ENCODE measurements at regions not wholly inside any gene's neighbourhood (a gene's known extent, or its start where the extent isn't known, plus 50 kb on each side); places are given as distances from the start of the nearest gene placed in this dataset.

DNA sequence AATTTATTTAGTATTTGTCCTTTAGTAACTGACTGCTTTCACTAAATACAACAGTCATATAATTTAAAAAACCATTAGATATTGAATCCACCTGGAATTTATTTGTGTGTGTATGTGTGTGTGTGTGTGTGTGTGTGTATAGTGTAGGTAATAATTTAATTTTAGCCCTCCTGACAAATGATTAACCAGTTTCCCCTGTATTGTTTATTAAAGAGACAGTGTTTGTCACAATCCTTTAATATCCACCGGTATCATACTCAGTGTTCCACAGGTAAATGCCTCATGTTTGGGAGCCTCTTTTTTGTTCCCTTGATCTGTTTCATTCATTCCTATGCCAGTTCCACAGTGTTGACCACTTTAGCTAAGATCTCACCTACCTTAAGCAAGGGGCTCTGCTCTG is 134.6 kb upstream of the IRX3 start:
- no peak for DNase-seq

DNA sequence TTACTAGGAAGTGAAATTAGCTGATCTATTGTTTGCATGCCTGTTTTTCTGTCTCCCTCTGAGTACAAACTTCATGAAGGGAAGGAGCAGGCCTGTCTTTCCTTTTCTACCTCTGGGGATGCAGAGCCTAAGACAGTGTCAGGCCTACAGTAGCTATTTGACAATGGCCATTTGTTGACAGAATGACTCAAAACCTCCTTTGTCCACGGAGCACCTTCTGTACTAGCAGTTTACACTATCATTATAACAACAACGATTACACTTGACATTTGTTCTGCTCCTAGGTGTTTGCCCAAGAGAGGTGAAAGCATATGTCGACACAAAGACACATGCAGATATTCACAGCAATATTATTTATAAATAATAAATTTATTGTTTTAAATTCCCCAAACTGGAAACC is 132.3 kb upstream of the IRX3 start:
- no peak for DNase-seq

DNA sequence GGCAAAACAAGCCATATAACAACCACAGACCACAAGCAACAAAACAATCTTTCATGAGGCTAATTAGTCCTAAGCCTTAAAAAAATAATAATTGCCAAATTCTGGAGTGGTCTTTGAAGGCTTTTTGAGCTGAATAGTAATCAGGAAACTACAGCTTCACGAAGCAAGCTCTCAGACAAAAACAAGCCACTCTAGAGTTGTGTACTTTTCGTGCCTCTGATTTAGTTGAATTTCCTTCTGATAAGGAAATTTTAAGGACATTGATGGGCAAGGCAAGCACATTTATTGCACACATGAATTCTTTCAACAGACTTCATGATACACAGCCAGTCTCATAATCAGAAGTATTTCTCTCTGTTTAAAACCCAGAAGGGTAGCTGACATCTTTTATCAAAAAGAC is 130.8 kb upstream of the IRX3 start:
- peak in 1 of 51 donors; percentile 16 for DNase-seq

DNA sequence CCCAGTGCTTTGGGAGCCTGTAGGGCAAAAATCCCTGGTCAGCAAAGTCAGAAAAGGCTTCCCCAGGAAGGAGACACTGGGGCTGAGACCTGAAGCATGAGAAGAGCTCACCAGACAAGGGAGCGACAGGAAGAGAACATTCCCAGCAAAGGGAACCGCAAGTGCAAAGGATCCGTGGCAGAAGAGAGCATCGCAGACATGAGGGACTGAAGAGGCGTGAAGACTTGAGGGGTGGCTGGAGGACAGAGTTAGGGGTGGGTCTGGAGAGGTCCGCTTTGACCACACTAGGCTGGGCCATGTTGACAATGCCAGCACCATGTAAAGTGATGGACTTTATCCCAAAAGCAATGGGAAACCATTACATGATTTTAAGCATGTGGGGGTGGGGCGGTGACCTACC is 128.1 kb upstream of the IRX3 start:
- DNase-seq: no peak

DNA sequence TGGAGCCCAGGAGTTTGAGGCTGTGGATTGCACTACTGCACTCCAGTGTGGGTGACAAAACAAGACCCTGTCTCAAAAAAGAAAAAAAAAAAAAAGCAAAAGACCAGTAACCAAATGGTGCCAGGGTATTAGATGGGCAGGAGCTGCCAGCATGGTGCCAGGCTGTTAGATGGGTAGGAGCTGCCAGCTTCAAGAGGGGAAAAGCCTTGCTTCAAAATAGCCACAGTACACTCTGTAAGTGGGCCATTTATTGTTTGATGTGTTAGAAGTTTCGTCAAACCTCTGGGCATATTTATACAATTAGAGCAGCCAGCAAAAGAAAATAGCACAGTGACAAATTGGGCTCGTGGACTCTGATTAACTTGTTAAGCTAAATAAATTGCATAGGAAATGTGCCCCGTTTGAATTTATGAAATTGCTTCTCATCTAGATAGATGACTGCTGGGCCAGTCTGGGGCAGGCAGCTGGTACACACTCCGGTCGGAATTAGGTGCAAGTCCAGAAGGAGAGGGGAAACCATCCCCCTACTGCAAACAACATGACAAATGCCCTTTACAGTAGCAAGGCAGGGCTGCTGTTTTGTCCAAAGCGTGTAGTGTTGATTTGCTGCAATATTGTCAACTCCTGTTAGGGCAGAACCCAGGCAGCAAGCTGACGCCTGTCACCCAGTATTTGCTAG is 126.3 kb upstream of the IRX3 start:
- peak in 1 of 51 donors; percentile 2 for DNase-seq

DNA sequence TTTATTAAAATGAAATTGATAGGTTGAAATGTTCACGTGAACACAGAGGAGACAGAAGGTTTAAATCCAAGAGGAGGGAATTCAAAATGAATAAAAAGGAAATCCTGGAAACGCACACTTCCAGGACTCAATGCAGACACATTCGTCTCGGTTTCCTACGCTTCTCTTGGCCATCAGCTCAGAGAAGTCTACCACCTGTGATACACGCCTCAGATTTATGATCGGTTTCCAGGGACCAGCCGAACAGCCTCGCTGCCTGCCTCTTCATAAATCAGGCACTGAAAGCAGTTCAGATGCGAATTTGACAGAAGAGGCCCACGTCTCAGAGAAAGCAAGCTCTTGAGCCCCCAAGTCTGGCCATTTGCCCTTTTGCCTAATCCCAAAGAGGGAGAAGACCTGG is 125.5 kb upstream of the IRX3 start:
- no peak for DNase-seq

DNA sequence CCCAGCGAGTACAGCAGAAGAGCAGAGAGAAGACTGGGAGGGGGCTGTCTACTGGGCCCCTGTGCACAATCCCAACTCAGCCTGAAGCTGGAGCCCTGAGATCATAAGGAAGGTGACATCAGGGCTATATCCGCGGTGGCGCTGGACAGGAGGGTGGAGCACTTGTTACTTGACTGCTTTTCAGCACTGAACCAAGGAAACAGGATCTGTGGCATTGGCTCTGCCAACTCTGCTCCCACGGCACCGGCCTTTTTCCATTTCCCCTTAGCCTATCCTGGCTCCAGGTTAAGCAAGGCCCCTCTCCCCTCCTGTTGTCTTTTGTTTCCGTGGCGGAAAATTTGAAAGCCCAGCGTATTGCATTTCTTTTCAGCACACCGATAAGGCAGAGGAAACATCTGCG is 125.0 kb upstream of the IRX3 start:
- DNase-seq: no peak

DNA sequence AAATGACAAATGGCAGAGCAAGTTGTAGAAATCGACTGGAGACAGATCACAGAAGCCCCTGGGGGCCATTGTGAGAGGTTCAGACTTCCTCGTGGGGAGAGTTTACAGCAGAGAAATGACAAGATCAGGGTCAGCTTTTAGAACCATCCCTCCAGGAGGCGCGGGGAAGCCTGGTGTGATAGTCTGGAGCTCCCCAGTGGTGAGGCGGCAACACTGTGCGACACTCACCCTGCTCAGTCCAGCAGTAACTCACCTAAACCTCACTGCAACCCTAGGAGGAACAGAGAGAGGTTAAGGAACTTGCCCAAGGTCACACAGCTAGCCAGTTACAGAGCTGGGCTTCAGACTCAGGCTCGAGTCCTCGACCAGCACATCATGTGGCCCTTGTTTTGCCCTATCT is 123.4 kb upstream of the IRX3 start:
- no peak for DNase-seq

DNA sequence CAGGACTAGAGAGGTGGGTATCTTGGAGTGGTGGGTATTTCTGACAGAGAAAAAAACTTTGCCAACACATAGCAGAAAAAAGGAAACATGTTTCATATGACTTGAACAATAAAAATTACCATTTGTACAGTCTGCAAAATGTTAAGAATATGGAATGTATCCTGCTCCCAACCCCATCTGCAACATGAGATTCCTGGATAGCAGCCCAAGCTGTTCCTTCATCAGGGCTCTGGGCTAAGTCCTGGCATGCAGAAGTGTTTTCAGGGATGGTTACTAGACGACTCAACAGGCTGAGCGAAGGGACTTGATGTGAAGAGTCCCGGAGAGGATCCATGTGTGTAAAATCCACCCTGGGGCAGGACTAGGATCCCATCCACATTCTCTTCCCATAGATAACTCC is 121.0 kb upstream of the IRX3 start:
- no peak for DNase-seq

DNA sequence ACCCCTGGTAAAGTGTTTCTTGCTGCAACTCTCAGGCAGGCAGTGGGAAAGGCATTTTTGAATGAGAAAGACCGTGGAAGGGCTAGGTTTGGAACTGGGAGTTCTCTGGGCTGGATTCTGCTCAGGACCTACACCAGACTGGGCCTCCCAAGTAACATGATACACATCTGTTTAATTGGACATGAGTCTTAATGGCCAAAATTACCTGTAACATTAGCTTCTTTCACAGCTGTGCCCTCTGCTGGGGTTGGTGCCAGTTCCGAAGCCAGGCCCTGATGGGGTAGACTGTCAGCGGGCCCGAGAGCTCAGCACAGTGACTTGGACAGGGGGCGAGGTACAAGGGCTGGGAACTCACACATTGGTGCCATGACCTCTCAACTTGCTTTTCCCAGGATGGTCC is 118.9 kb upstream of the IRX3 start:
- DNase-seq: no peak

DNA sequence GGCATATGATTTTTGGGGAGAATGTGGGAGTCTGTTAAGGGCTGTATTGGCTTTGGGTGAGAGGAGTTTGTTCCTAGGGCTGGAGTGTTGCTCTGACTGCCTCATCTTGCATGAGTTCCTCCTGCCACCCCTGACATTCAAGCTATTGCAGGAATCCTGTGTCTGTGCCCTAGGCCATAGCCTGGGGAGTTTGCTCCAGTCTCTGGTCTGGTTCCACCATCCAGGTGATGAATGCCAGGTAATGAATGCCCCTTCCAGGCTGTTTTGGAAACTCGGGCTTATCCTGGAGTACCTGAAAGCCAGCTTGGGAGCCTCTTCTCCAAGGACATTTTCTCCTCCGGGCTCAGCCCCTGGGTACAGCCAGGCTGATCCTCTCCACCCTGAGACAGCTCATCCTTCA is 117.0 kb upstream of the IRX3 start:
- no peak for DNase-seq

DNA sequence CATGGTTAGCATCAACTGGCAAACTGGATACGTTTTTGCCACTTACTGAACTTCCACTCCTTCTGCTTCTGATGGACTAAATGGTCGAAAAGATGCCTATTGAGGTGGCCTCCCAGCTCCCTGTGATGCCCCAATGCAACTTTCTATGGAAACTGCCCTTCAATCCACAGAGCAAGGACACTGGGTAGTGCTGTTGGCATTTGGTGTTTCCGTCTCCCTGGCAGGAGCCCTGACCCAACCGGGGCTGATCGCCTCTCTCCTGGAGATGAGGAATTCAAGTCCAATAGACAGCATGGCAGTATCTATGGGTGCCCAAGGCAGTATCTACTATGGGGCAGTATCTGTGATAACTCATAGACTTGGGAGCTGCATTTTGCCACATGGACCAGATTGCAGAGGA is 116.3 kb upstream of the IRX3 start:
- DNase-seq: no peak

DNA sequence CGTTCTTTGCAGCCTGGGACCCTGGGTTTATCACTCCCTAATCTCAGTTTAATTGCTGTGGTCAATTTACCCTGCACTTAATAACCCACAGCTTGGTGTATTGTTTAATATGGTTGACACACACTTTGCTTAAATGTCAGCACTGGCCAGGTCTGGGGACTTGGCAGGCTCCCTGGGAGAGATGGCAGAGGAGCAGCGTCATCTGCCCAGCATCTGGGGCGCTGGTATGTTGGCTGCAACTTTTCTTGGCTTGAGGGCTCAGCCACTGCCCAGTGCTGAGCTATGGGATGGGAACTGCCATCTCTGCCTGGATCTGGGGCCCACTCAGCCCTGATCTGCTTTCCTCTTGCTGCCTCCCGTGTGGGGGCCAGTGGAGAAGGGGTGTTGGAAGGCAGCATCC is 115.7 kb upstream of the IRX3 start:
- DNase-seq: no peak

DNA sequence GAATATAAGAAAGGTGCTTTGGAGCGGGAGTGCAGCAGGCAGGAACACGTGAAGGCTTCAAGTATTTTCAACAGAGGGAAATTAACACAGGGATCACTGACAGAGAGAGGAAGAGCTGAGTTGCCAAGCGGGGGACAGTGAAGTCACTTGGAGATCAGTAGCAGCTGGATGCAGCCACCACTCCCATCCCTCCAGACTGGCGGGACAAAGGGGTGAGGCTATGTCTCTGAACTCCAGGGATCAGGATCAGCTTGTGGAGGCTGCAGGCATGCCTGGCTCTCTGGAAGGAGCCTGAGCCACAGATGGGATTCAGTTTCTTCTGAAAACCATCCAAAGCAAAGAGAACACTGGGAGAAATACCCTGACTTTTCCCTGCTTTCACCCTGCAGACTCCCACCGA is 113.7 kb upstream of the IRX3 start:
- no peak for DNase-seq

DNA sequence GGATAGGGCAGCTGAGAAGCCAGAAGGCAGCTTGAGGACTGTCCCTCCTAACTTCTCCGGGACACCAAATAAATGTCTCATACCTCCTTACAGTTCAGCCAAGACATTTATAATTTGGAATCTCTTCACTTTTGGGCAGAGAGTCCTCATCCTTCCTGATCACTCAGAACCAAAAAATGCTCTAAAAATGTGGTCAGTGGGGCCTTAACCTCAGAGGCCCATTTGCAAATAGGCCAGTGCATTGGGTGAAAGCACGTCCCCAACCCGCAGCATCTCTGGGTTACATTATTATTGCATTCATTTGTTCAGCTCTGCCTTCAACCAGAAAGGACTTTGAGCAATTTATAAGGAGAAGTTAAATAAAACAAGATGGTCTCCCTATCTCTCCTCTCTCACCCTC is 112.4 kb upstream of the IRX3 start:
- DNase-seq: no peak

DNA sequence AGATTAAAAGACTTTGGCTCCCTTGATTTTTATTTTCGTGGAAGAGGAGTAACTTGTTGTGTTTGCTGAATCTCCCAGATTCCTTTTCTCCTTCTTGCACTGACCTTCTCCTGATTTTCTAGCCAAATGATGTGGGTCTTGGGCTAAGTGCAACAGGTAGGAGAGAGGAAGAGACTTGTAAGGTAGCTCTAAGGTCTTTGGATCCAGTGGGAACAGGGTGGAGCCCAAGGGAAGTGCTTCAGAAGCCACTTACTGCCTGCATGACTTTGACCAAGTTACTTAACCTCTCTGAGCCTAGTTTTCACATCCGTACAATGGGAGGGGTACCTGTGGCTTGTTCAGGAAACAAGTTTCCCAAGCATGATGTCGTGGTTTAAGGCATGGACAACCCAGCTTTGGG is 111.3 kb upstream of the IRX3 start:
- no peak for DNase-seq

DNA sequence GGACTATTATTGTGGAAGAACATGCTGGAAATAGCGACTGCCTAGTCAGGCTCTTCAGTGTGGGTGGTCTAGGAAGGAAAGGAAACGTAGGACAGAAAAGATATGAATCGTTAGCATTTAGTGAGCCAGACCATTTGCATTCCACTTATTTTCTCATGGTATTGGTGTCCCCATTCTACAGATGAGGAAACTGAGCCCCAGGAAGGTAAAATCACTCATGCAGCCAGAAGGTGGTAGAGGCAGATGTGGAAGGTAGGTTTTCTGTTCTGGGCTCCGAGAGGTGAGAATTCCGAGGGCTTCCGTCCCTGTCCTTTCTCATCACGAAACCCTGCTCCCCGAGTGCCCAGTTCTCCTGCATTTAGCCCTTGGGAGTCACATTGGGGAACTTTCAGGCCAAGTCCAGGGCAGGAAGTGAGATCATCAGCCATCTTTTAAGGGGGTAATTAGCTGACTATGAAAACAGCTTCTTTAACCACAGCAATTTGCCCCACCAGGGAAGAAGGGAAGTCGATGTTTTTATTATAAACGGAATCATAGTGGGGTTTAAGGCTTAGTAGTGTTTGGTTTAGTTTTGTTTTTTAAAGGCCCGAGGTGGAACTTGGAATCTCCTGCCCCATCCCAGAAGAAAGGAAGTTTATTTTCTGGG is 110.7 kb upstream of the IRX3 start:
- DNase-seq: no peak

DNA sequence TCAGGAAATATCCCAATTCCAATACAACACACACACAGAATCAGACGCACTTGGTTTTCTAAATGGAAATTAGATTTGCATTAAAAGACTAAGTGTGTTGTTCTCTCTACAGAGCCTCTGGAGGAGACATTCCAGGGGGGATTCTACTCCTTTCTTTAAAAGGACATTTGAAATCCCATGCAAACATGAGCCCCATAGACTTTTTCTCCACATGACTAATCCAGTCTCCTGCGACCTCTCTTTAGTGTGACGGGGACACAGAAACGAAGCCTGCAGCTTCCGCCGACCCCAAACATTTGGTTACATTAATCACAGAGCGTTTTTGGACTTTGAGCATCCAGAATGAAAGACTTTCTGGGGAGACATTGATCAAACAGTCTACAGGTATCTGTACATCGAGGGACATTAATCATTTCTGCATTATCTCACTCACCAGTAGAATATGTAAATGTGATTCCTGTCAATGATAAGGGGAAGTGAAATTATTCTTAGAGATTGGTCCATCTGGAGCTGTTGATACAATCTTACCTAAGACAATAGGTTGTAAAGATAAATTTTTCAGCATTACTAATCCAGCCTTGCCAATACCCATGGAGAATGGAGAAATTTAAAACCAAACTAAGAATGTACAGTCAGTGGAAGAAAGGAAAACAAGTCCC is 103.4 kb upstream of the IRX3 start:
- DNase-seq: no peak

DNA sequence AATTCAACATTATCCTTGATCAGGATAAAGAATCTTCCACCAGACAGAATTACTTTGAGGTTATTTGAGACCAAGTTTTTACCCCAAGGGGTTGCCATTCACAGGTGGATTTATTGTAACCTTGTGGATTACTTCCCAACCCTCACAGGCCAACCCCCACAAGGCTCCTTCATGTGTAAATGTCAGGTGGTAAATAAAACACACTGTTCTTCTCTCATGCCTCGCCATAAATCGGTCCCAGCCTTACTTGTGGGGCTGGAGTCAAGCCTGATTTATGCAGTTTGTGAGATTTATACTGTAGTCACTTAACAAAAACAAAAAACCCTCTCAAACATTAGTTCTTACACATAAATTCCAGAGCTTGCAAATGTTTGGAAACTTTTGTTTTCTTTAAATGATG is 98.6 kb upstream of the IRX3 start:
- DNase-seq: no peak

DNA sequence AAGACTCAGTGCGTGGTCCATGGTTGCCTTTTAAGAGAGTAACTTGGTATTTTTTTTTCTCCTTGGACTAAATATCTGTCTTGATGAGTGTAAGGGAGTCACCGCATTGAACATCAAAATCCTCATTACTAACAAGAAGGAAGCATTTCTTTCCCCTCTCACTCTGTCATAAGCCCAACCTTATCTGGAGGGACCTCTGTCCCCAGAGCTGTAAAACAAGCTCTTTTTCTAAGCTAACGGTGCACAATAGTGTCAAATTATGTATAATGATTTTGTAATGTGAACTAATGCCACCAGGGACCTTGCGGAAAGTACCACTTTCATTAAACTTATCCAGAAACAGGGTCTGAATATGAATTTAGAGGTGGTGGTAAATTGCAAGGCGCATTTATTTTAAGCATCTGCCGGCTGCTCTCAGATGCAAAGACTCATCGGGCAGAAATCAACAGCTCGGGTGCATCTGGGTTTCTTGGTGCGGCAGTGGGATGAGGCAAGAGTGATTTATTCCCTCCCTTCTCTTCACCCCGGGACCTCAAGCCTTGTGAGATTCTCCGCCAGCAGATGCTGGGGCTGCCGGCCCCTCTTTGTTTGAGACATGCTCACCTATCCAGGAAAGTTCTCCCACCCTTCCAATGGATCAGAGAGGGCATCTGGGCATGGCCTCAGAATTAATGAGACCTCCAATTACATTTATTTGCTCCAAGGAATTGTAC is 95.2 kb upstream of the IRX3 start:
- no peak for DNase-seq

DNA sequence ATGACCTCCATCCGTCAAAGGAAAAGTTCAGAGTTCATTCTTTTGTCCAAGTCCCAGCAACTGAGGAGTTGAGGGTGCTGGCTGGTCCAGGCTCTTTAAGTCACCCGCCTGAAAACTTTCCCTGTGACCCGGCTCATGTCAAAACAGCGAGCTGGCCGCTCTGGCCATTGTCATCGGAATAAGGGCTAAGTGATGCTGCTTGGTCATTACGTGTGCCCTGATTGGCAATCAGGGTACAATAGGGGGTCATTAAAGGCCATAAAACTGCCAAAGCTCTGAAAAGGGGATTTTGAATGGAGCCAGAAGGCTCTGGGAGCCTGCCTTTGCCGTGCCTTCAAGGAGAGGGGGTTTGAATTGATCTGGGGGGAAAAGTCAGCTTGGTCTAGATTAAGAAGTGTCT is 88.5 kb upstream of the IRX3 start:
- no peak for DNase-seq

Measured in hypothalamus (tissue), 51 donors.